Neuronal stem cell (in vitro differentiated cells): ENCODE measurements at regions not wholly inside any gene's neighbourhood (a gene's known extent, or its start where the extent isn't known, plus 50 kb on each side); places are given as distances from the start of the nearest gene placed in this dataset.

Experiments
- DNase-seq: peaks from one replicate; pipeline ENCODE4 v3.0.0-alpha.2; 2013; ENCODE audit warnings: low spot score
- H2AFZ ChIP-seq: one replicate; pipeline ENCODE4 v1.6.1; 2013; ENCODE audit warnings: mild to moderate bottlenecking, low read length, inconsistent platforms
- H2AK5ac ChIP-seq: 2 replicates; pipeline ENCODE4 v1.6.1; 2013; ENCODE audit warnings: low read depth, mild to moderate bottlenecking, inconsistent platforms, low read length, moderate library complexity, mixed read lengths
- H2BK120ac ChIP-seq: 2 replicates; pipeline ENCODE4 v1.6.1; 2013; ENCODE audit warnings: low read depth, mild to moderate bottlenecking, inconsistent platforms, low read length, moderate library complexity, mixed read lengths
- H2BK12ac ChIP-seq: one replicate; pipeline ENCODE4 v1.6.1; 2013; ENCODE audit warnings: low read length, inconsistent platforms
- H2BK15ac ChIP-seq: 2 replicates; pipeline ENCODE4 v1.6.1; 2013; ENCODE audit warnings: mild to moderate bottlenecking, low read length, inconsistent platforms, mixed read lengths
- H2BK5ac ChIP-seq: one replicate; pipeline ENCODE4 v1.6.1; 2013; ENCODE audit warnings: inconsistent platforms, mild to moderate bottlenecking, low read length, moderate library complexity
- H3K14ac ChIP-seq: one replicate; pipeline ENCODE4 v1.6.1; 2013; ENCODE audit warnings: low read length, inconsistent platforms
- H3K18ac ChIP-seq: 2 replicates; pipeline ENCODE4 v1.6.1; 2013; ENCODE audit warnings: low read length, inconsistent platforms
- H3K23ac ChIP-seq: 2 replicates; pipeline ENCODE4 v1.6.1; 2013; ENCODE audit warnings: low read depth, mild to moderate bottlenecking, mixed read lengths, low read length, inconsistent platforms; ENCODE audit not compliant: poor library complexity
- H3K27ac ChIP-seq: replicated peaks from 3 replicates; pipeline ENCODE4 v1.5.1; 2013; ENCODE audit warnings: low read length, inconsistent platforms
- H3K27me3 ChIP-seq, 3 experiments: 2 replicates each; pipeline ENCODE4 v1.6.1; 2013; ENCODE audit warnings: low read length in 3 of 3, mild to moderate bottlenecking in 2 of 3, inconsistent platforms in 1 of 3, low read depth in 1 of 3, mixed read lengths in 1 of 3, moderate library complexity in 1 of 3; ENCODE audit not compliant: control insufficient read depth in 3 of 3, insufficient read depth in 3 of 3
- H3K36me3 ChIP-seq, 2 donors: replicated peaks in 1 of 2; 2 replicates each; pipeline ENCODE4 v1.6.1; 2013; ENCODE audit warnings: low read length in 2 of 2; ENCODE audit not compliant: control insufficient read depth in 2 of 2, insufficient read depth in 2 of 2
- H3K4ac ChIP-seq: 2 replicates; pipeline ENCODE4 v1.6.1; 2013; ENCODE audit warnings: inconsistent platforms, mild to moderate bottlenecking, low read length, moderate library complexity
- H3K4me1 ChIP-seq, 2 donors: 1 replicate in 1 of 2; 2 replicates in 1 of 2; pipeline ENCODE4 v1.6.1; 2013; ENCODE audit warnings: low read length in 2 of 2, low read depth in 1 of 2; ENCODE audit not compliant: control insufficient read depth in 2 of 2, insufficient read depth in 1 of 2
- H3K4me2 ChIP-seq: one replicate; pipeline ENCODE4 v1.6.1; 2013; ENCODE audit warnings: mild to moderate bottlenecking, low read length, inconsistent platforms; ENCODE audit not compliant: insufficient read depth, poor library complexity, severe bottlenecking
- H3K4me3 ChIP-seq, 2 donors: 2 replicates each; pipeline ENCODE4 v1.5.1; 2013; ENCODE audit warnings: low read length in 2 of 2, mild to moderate bottlenecking in 2 of 2, inconsistent platforms in 1 of 2, moderate library complexity in 1 of 2
- H3K79me1 ChIP-seq: one replicate; pipeline ENCODE4 v1.6.1; 2013; ENCODE audit warnings: low read depth, mild to moderate bottlenecking, inconsistent platforms, low read length, moderate library complexity
- H3K9ac ChIP-seq: one replicate; pipeline ENCODE4 v1.6.1; 2013; ENCODE audit warnings: mild to moderate bottlenecking, low read depth, low read length, inconsistent platforms; ENCODE audit not compliant: poor library complexity
- H3K9me3 ChIP-seq, 2 donors: replicated peaks in 1 of 2; 2 replicates each; pipeline versions ENCODE3 to v1.6.1; 2013; ENCODE audit warnings: low read length in 2 of 2, mild to moderate bottlenecking in 2 of 2, inconsistent platforms in 1 of 2, low read depth in 1 of 2, mixed read lengths in 1 of 2, moderate library complexity in 1 of 2; ENCODE audit not compliant: control insufficient read depth in 2 of 2, insufficient read depth in 1 of 2
- H4K8ac ChIP-seq: one replicate; pipeline ENCODE4 v1.6.1; 2013; ENCODE audit warnings: low read depth, mild to moderate bottlenecking, inconsistent platforms, low read length, moderate library complexity
- H4K91ac ChIP-seq: one replicate; pipeline ENCODE4 v1.6.1; 2013; ENCODE audit warnings: low read length, low read depth, mild to moderate bottlenecking, inconsistent platforms; ENCODE audit not compliant: poor library complexity
- WGBS, 2 donors: extraction: QIAGEN DNeasy Blood & Tissue Kit; methylation state at CpG; one replicate each; pipeline ENCODE4 v1.1.7; 2013; ENCODE audit warnings: missing lambda C conversion rate in 2 of 2, mixed read lengths in 1 of 2; ENCODE audit not compliant: insufficient read length in 2 of 2, insufficient replicate concordance in 1 of 2; ENCODE audit errors: extremely low coverage in 2 of 2; 5-methylcytosine and 5-hydroxymethylcytosine counted together

DNA sequence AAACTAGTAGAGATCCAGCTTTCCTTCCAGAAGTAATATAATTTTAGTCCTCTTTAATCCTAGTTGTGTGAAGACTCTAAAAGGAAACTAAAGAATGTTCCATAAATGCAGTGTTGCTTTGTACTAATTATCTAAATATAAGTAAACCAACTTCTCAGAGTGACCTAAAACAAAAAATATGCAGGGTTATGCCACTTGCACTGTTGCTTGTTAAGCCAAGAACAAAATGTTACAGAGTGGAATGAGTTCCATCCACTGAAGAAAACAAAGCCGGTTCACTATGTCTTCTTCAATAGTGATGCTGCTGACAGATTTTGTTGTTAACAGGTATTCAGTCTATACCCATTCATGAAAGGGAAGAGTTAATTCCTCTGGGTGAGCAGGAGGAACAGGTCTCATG lies 252.0 kb upstream of the DIAPH2 start:
- Histone ChIP-seq H4K91ac (no peak overlapping the region), H2BK12ac (no peak overlapping the region), H2AFZ (no peak overlapping the region), H2BK15ac (no peak overlapping the region), H2BK120ac (no peak overlapping the region), H3K4me2 (no peak overlapping the region), H3K14ac (no peak overlapping the region), H4K8ac (no peak overlapping the region), H3K36me3 (no peaks in the 10 kb centered on the region), H3K4ac (no peak overlapping the region), H3K27ac (no peak overlapping the region), H3K9me3 (no peaks in the 10 kb centered on the region), H3K27me3 (peaks cover 0 to 3% (median 0%) of the 10 kb centered on the region in 3 experiments), H3K9ac (no peak overlapping the region), H3K18ac (no peak overlapping the region), H3K79me1 (no peaks in the 10 kb centered on the region), H3K23ac (no peak overlapping the region), H2BK5ac (no peak overlapping the region), H2AK5ac (no peak overlapping the region), H3K4me1 (no peaks in the 10 kb centered on the region), H3K4me3 (no peak overlapping the region)
- no peak for DNase-seq
- no CpG with 5 or more reads among the region's 1 CpG for WGBS, 2 donors

DNA sequence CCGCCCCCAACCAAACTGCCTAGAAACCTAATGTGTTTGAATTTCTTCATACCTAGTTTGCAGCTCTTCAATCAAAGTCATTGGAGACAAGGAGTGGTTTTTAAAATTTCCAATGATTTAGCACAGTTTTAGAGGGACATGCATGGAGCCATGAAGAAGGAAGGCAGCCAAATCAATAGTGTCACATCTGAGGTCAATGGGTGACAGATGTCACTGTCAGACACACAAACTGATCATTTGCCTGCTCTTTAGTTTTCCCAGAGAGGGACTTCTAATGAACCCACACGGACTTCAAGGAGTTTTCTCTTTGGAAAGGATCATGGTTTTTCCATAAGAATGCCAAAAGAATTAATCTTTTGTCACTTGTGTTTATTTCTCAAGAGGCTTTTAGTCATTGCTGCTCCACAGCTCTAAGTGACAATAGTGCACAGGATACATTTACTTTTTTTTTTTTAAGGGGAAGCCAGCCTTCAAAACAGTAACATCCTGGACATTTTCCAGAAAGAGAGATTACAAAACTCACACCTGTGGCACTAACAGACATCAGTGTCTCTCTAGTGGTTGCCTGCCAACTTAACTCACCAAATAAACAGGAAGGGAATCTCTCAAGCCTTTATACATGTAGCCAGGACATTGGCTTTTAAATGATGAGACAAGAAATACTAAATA lies 251.1 kb upstream of the DIAPH2 start:
- H4K8ac ChIP-seq: no peak overlapping the region
- WGBS, 2 donors: no CpG with 5 or more reads among the region's 2 CpGs

DNA sequence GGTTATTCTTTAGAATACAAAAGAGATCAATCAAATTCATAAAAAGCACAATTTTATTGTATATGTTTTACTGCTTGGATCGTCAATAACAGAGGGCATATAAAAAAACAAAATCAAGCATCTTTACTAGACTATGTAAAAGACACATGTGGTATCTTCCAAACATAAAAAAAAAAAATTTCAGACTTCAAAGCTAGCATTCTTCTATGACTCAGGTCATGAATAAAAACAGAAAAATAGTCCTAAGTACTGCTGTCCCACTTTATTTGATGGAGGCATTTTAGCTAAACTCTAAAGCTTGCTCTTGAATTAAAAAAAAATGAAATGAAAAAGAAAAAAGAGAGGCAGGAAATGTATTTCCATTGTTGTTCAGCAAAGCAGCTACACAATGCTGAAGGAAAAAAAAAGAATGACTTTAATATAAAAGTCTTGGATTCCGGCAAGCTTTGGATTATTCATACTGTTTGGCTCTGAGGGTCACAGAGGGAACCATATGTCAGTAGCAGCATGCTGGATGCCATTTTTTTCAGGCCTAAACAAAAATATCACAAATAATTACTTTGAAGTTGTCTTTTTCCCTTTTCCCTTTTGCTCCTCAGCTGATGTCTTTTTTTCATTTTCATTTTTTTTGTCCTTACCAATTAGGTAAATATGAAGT lies 249.1 kb upstream of the DIAPH2 start:
- H3K9me3 ChIP-seq: no peaks in the 10 kb centered on the region
- H3K14ac ChIP-seq: no peak overlapping the region
- H2AK5ac ChIP-seq: no peak overlapping the region
- H2BK120ac ChIP-seq: no peak overlapping the region
- no peak overlapping the region for H2BK12ac ChIP-seq
- WGBS, 2 donors: no CpG with 5 or more reads among the region's 2 CpGs
- H3K4me1 ChIP-seq: no peaks in the 10 kb centered on the region
- H3K4me2 ChIP-seq: no peak overlapping the region
- no peak overlapping the region for H2BK5ac ChIP-seq
- DNase-seq: no peak
- no peak overlapping the region for H4K8ac ChIP-seq
- H3K79me1 ChIP-seq: no peaks in the 10 kb centered on the region
- no peak overlapping the region for H3K4me3 ChIP-seq
- no peak overlapping the region for H3K18ac ChIP-seq
- no peak overlapping the region for H3K4ac ChIP-seq
- H3K36me3 ChIP-seq: no peaks in the 10 kb centered on the region
- no peak overlapping the region for H3K27ac ChIP-seq
- no peak overlapping the region for H3K9ac ChIP-seq
- no peak overlapping the region for H3K23ac ChIP-seq
- no peak overlapping the region for H4K91ac ChIP-seq
- H2AFZ ChIP-seq: no peak overlapping the region
- H3K27me3 ChIP-seq: no peaks in the 10 kb centered on the region
- no peak overlapping the region for H2BK15ac ChIP-seq

More for the DNA sequence above, 251.1 kb upstream of the DIAPH2 start:
- Histone ChIP-seq H2AFZ (no peak overlapping the region), H3K14ac (no peak overlapping the region), H2BK120ac (no peak overlapping the region), H3K4me3 (no peak overlapping the region), H3K9me3 (no peaks in the 10 kb centered on the region), H3K18ac (no peak overlapping the region), H2BK15ac (no peak overlapping the region), H3K79me1 (no peaks in the 10 kb centered on the region), H3K9ac (no peak overlapping the region), H3K4ac (no peak overlapping the region), H3K4me2 (no peak overlapping the region), H2BK12ac (no peak overlapping the region), H2BK5ac (no peak overlapping the region), H3K27me3 (peaks cover 0 to 3% (median 0%) of the 10 kb centered on the region in 3 experiments), H3K27ac (no peak overlapping the region), H3K23ac (no peak overlapping the region), H4K91ac (no peak overlapping the region), H2AK5ac (no peak overlapping the region), H3K36me3 (no peaks in the 10 kb centered on the region), H3K4me1 (no peaks in the 10 kb centered on the region)
- DNase-seq: no peak

DNA sequence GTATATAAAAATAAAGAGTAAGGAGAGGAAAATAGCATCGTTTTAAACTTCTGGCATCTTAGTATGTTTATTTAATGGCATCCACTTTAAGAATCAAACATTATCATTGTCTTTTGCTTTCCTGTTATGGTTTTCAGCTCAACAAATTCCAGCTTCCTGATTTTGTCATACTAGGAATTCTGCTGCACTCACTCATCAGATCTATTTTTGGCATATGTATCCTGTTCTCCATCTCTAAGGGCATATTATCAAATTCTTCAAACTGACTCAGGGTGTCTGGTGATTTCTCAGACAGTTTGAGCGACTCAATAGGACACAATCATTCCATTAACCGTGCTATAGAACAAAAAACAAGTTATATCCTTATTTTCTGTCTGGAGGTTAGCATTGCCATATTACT lies 248.5 kb upstream of the DIAPH2 start:
- H3K36me3 ChIP-seq: no peaks in the 10 kb centered on the region
- H3K9ac ChIP-seq: no peak overlapping the region
- H3K9me3 ChIP-seq: no peaks in the 10 kb centered on the region
- no peak overlapping the region for H2BK15ac ChIP-seq
- no peak for DNase-seq
- no peaks in the 10 kb centered on the region for H3K79me1 ChIP-seq
- H4K8ac ChIP-seq: no peak overlapping the region
- no peak overlapping the region for H3K4ac ChIP-seq
- no peaks in the 10 kb centered on the region for H3K4me1 ChIP-seq
- H3K27ac ChIP-seq: no peak overlapping the region
- no peak overlapping the region for H2BK120ac ChIP-seq
- H2AFZ ChIP-seq: no peak overlapping the region
- no peak overlapping the region for H3K4me2 ChIP-seq
- no peak overlapping the region for H3K18ac ChIP-seq
- H3K14ac ChIP-seq: no peak overlapping the region
- no CpG with 5 or more reads among the region's 3 CpGs for WGBS, 2 donors
- H2BK5ac ChIP-seq: no peak overlapping the region
- H3K4me3 ChIP-seq: no peak overlapping the region
- no peak overlapping the region for H2AK5ac ChIP-seq
- H3K23ac ChIP-seq: no peak overlapping the region
- no peak overlapping the region for H2BK12ac ChIP-seq
- no peak overlapping the region for H4K91ac ChIP-seq
- no peaks in the 10 kb centered on the region for H3K27me3 ChIP-seq
